KMS-11 (cell line): ENCODE measurements at regions not wholly inside any gene's neighbourhood (a gene's known extent, or its start where the extent isn't known, plus 50 kb on each side); places are given as distances from the start of the nearest gene placed in this dataset.

ENCODE experiments used
- H2AFZ ChIP-seq: fragments of 200-600 bp; sonication (generic); 2 replicates; pipeline ENCODE4 v1.6.1; 2016; ENCODE audit warnings: antibody characterized with exemption, mixed run types, low read depth
- H3K27ac ChIP-seq: fragments of 200-600 bp; sonication (generic); 2 replicates; pipeline ENCODE4 v1.6.1; 2016; ENCODE audit warnings: mild to moderate bottlenecking, mixed run types
- H3K27me3 ChIP-seq: fragments of 200-600 bp; sonication (generic); 2 replicates; pipeline ENCODE4 v1.6.1; 2017; ENCODE audit warnings: mild to moderate bottlenecking, low read depth, mixed run types, moderate library complexity; ENCODE audit not compliant: insufficient read depth
- H3K36me3 ChIP-seq: fragments of 200-600 bp; sonication (generic); 2 replicates; pipeline ENCODE4 v1.6.1; 2017; ENCODE audit warnings: mild to moderate bottlenecking, mixed run types; ENCODE audit not compliant: insufficient read depth
- H3K4me1 ChIP-seq: fragments of 200-600 bp; sonication (generic); 2 replicates; pipeline ENCODE4 v1.6.1; 2016; ENCODE audit warnings: mild to moderate bottlenecking, low read depth, mixed run types; ENCODE audit not compliant: poor library complexity, severe bottlenecking
- H3K4me2 ChIP-seq: fragments of 200-600 bp; sonication (generic); 2 replicates; pipeline ENCODE4 v1.7.0; 2016; ENCODE audit warnings: mild to moderate bottlenecking, mixed run types
- H3K4me3 ChIP-seq: fragments of 200-600 bp; sonication (generic); IDR thresholded peaks from 2 replicates; pipeline ENCODE4 v1.6.1; 2017; ENCODE audit warnings: low read depth, low read length, mixed read lengths; ENCODE audit not compliant: insufficient read depth
- H3K79me2 ChIP-seq: fragments of 200-600 bp; sonication (generic); 2 replicates; pipeline ENCODE4 v1.6.1; 2016; ENCODE audit warnings: low read depth, mixed run types; ENCODE audit not compliant: insufficient read depth
- H3K9ac ChIP-seq: fragments of 200-600 bp; sonication (generic); 2 replicates; pipeline ENCODE4 v1.6.1; 2016; ENCODE audit warnings: mild to moderate bottlenecking, mixed run types
- H4K20me1 ChIP-seq: fragments of 200-600 bp; sonication (generic); 2 replicates; pipeline ENCODE4 v1.6.1; 2016; ENCODE audit warnings: mild to moderate bottlenecking, mixed run types; ENCODE audit not compliant: insufficient read depth
- TF ChIP-seq, protein P1 (sequence below): fragments of 200-600 bp; sonication (generic); conservative IDR thresholded peaks from 2 replicates; pipeline ENCODE4 v1.6.1; 2017; ENCODE audit warnings: low read depth, mild to moderate bottlenecking, antibody characterized with exemption, low read length, moderate library complexity, mixed read lengths

DNA sequence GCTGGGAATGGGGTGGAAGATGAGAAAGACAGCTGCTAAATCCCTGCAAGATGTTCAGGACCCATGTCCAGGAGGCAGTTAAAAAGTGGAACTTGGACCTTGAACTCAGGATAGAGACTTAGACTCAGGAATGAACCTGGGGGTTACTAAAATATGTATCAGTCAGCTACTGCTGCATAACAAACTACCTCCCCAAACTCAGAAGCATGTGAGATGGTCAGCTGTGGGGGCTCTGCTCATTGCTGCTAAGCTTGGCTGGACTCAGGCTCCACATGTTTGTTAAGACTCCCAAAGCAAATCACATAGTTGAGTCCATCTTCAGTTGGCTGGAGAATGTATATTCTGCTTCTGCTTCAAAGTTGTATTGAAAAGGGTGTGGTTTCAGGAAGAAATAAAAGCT is 61.4 kb upstream of the COPS8 start:
- Histone ChIP-seq H3K36me3 (no peaks in the 10 kb centered on the region), H3K9ac (no peak overlapping the region), H3K27me3 (no peaks in the 10 kb centered on the region), H2AFZ (no peak overlapping the region), H3K4me3 (no peak overlapping the region), H3K27ac (no peak overlapping the region), H3K79me2 (no peaks in the 10 kb centered on the region), H3K4me2 (no peak overlapping the region), H3K4me1 (no peaks in the 10 kb centered on the region), H4K20me1 (no peaks in the 10 kb centered on the region)
- TF ChIP-seq, protein P1, sequence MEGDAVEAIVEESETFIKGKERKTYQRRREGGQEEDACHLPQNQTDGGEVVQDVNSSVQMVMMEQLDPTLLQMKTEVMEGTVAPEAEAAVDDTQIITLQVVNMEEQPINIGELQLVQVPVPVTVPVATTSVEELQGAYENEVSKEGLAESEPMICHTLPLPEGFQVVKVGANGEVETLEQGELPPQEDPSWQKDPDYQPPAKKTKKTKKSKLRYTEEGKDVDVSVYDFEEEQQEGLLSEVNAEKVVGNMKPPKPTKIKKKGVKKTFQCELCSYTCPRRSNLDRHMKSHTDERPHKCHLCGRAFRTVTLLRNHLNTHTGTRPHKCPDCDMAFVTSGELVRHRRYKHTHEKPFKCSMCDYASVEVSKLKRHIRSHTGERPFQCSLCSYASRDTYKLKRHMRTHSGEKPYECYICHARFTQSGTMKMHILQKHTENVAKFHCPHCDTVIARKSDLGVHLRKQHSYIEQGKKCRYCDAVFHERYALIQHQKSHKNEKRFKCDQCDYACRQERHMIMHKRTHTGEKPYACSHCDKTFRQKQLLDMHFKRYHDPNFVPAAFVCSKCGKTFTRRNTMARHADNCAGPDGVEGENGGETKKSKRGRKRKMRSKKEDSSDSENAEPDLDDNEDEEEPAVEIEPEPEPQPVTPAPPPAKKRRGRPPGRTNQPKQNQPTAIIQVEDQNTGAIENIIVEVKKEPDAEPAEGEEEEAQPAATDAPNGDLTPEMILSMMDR: no peak

DNA sequence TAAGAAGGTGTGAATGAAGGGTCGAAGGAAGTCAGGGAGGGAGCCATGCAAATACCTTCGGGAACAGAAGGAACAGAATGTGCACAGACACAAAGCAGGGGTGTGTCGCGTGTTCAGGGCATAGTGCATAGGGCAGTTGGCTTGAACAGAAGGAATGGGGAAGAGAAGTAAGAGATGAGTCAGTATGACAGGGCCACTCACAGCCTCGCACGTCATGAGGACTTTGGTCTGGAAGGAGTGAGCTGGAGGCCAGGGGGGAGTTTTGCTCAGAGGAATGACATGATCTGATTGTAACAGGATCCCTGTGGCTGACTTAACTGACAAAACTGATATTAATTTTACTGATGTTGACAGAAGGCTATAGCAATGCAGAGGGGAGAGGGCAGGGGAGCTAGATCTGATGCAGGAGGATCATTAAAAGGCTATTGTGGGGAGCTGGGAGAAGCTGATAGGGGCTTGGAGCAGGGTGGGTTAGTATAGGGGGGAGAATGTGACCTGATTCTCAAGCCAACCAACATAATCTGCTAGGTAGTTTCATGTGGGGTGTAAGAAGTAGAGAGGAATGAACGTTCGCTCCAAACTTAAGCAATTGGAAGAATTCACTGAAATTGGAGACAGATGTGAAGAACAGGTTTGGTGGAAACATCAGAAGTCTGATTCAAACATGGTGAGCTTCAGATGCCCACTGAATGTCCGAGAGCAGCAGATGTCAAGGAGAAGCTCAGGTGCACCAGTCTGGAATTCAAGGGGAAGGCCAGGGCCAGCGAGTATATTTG is 60.4 kb upstream of the COPS8 start:
- Histone ChIP-seq H3K4me3 (no peak overlapping the region), H3K4me2 (no peak overlapping the region), H3K36me3 (no peaks in the 10 kb centered on the region), H3K79me2 (no peaks in the 10 kb centered on the region), H3K27ac (no peak overlapping the region), H3K4me1 (no peaks in the 10 kb centered on the region), H4K20me1 (no peaks in the 10 kb centered on the region), H3K9ac (no peak overlapping the region), H3K27me3 (no peaks in the 10 kb centered on the region), H2AFZ (no peak overlapping the region)
- TF ChIP-seq, protein P1: no peak

DNA sequence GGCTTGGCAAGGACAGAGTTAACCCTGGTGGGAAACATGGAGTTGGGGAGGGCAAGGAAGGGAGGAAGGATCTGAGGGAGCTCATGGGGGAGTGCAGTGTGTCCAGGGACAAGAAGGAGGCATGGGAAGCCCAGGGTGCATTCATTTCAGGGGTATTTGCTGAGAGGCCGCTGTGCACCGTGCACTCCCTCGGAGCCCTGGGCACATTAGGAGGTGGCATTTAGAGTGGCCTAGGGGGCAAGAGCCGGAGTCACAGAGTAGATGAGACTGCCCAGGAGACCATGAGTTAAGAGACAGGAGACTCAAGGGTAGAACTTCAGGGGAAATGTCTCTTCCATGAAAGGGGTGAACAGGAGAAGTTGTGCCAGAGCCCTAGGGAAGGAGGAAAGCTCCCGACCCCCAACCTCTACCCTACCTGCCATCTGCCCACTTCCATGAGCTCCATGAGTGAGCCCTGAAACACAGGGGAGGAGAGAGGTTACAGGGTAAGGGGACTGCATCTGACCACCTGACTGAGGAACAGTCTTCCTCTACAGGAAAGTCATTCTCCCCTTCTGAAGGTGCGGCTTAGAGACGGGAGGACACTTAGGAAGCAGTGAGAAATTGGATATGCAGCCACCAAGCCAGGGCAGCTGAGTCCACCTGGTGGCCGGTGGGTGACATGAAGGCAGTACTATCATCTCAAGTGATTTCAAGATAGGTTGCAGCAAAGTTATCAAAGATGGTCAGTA is 58.5 kb upstream of the COPS8 start:
- no peaks in the 10 kb centered on the region for H3K79me2 ChIP-seq
- no peaks in the 10 kb centered on the region for H3K4me1 ChIP-seq
- H3K27ac ChIP-seq: no peak overlapping the region
- TF ChIP-seq, protein P1: peak; percentile 36
- no peaks in the 10 kb centered on the region for H3K36me3 ChIP-seq
- H2AFZ ChIP-seq: no peak overlapping the region
- H3K9ac ChIP-seq: no peak overlapping the region
- H3K27me3 ChIP-seq: no peaks in the 10 kb centered on the region
- no peak overlapping the region for H3K4me3 ChIP-seq
- H4K20me1 ChIP-seq: no peaks in the 10 kb centered on the region
- H3K4me2 ChIP-seq: no peak overlapping the region

DNA sequence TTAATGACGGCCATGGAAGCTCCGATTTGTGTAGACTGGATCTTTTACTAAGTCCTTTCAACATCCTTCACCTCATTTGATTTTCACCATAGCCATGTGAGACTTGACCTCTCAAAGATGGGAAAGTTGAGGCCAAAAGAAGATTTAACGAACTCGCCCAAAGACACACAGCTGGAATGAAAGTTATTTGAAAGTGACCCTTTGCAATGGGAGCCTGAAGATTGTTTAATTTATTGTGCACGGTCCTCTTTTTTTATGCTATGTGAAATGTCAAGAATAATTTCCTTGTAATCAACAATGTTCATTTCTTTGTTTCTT is 58.0 kb upstream of the COPS8 start:
- Histone ChIP-seq H3K9ac (no peak overlapping the region), H3K36me3 (no peaks in the 10 kb centered on the region), H3K79me2 (no peaks in the 10 kb centered on the region), H3K4me3 (no peak overlapping the region), H3K4me2 (no peak overlapping the region), H2AFZ (no peak overlapping the region), H4K20me1 (no peaks in the 10 kb centered on the region), H3K4me1 (no peaks in the 10 kb centered on the region), H3K27me3 (no peaks in the 10 kb centered on the region), H3K27ac (no peak overlapping the region)
- TF ChIP-seq, protein P1: no peak
